Aorta (tissue), 5 donors: ENCODE measurements at regions not wholly inside any gene's neighbourhood (a gene's known extent, or its start where the extent isn't known, plus 50 kb on each side); places are given as distances from the start of the nearest gene placed in this dataset.
"Not testable (repeated sequence)": the region's sequence is repeated elsewhere in the genome, so short reads cannot be mapped to it uniquely, and the experiment has no call there.

Experiments used
- ATAC-seq: fragments of 200-7000 bp; cut with Tn5 transposase; one replicate; pipeline ENCODE4 v1.9.1; 2022; ENCODE audit warnings: moderate library complexity; ENCODE audit not compliant: low FRiP score
- DNase-seq, 2 donors: peaks; one replicate each; pipeline ENCODE4 v3.0.0-alpha.2; 2020
- H3K27ac ChIP-seq, 2 donors: one replicate each; pipeline ENCODE4 v1.5.1; 2013; ENCODE audit warnings: low read length in 2 of 2, mild to moderate bottlenecking in 2 of 2, moderate library complexity in 2 of 2, control low read depth in 1 of 2, inconsistent platforms in 1 of 2, low read depth in 1 of 2
- H3K27me3 ChIP-seq, 2 donors: one replicate each; pipeline ENCODE4 v1.6.1; 2013; ENCODE audit warnings: control low read depth in 1 of 2, low read length in 1 of 2, mild to moderate bottlenecking in 1 of 2, moderate library complexity in 1 of 2; ENCODE audit not compliant: insufficient read depth in 2 of 2, control insufficient read depth in 1 of 2
- H3K36me3 ChIP-seq, 2 donors: one replicate each; pipeline ENCODE4 v1.6.1; 2013; ENCODE audit warnings: control low read depth in 1 of 2, low read length in 1 of 2, mild to moderate bottlenecking in 1 of 2; ENCODE audit not compliant: insufficient read depth in 2 of 2, control insufficient read depth in 1 of 2
- H3K4me1 ChIP-seq, 2 donors: one replicate each; pipeline ENCODE4 v1.6.1; 2013; ENCODE audit warnings: low read length in 2 of 2, control low read depth in 1 of 2, mild to moderate bottlenecking in 1 of 2, moderate library complexity in 1 of 2; ENCODE audit not compliant: insufficient read depth in 2 of 2, control insufficient read depth in 1 of 2
- H3K4me3 ChIP-seq, 2 donors: one replicate each; pipeline ENCODE4 v1.5.1; 2013; ENCODE audit warnings: low read length in 2 of 2, control low read depth in 1 of 2, mild to moderate bottlenecking in 1 of 2
- H3K9me3 ChIP-seq: one replicate; pipeline ENCODE4 v1.6.1; 2013; ENCODE audit warnings: mild to moderate bottlenecking, low read length; ENCODE audit not compliant: control insufficient read depth
- WGBS, 2 donors: extraction: QIAGEN DNeasy Blood & Tissue Kit; methylation state at CpG; one replicate each; pipeline ENCODE4 v1.1.7; 2013; 5-methylcytosine and 5-hydroxymethylcytosine counted together
- intact Hi-C, 2 donors: fragments of 100-400 bp; cut with DNase I; formaldehyde crosslinking; loops; one replicate each; pipeline versions ENCODE4 v1.14.2 to v1.15.0; 2022
- donor health status: healthy with polysubstance abuse.
- donor health status: Bipolar disorder and iron deficiency.
- donor health status: DM: no; HTN: no; CAD: no.
- donor health status: DM: no; HTN: no; CAD: no.
- donor health status: DM: yes; HTN: yes; CAD: no.

DNA sequence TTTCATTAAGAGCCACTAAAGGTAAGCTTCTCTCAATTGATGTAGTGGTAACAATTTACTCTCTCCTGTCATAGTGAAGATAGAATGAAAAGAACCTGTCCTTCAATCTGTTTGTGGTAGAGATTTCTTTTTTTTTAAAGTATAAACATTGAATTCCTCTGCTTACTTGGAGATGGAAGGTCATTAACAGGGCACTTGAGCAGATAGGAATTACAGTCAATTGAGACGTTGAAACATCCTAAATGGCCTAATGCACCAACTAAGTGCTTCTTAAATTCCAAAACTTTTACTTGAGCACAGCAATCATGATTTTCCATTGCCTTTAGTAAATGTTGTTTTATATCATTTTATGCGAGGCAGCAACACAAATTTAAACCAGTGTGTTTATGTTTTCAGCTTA, 241.4 kb downstream of the FOXG1 start:
- Histone ChIP-seq H3K4me3 (no peak overlapping the region), H3K27me3 (no peaks in the 10 kb centered on the region), H3K4me1 (no peaks in the 10 kb centered on the region), H3K27ac (no peak overlapping the region), H3K9me3 (no peaks in the 10 kb centered on the region), H3K36me3 (no peaks in the 10 kb centered on the region)
- DNase-seq = no peak
- intact Hi-C loops = no loop called here
- WGBS, 2 donors = 44 to 61% methylated on average over 2 of the region's 2 CpGs
- no peak for ATAC-seq

DNA sequence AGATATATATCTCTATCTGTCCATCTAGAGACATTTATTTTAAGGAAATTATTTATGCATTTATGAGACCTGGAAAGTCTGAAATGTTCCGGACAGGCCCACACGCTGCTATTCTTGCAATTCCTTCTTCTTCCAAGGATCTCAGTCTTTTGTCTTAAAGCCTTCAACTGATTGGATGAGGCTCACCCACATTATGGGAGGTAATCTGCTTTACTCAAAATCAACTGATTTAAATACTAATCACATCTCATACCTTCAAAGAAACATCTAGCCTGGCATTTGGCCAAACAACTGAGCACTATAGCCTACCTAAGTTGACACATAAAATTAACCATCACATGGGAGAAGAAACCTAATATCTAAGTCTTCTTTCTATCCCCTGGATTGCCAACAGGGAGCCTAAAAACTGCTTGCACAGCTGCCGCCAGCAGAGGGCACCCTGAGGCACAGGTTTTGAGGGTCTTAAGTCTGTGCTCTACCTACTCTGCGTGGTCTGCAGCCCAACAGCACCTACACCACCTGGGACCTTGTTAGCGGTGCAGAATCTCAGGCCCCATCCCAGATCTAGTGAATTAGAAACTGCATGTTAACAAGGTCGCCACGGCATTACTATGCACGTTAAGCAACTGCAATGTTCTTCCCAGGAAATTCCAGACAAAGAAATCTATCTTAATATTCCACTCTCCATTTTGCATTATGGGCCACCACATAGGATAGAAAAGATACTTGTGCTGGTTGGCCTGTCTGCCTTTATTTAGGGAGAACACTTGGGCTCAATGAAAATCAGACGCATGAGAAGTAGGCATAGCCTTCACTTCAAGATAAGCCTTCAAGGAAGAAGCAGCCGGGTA, 249.7 kb downstream of the FOXG1 start:
- no peaks in the 10 kb centered on the region for H3K27me3 ChIP-seq
- H3K36me3 ChIP-seq = no peaks in the 10 kb centered on the region
- H3K4me1 ChIP-seq = no peaks in the 10 kb centered on the region
- WGBS, 2 donors = 28 to 37% methylated on average over 10 of the region's 10 CpGs
- intact Hi-C loops = no loop called here
- no peak overlapping the region for H3K4me3 ChIP-seq
- no peak overlapping the region for H3K27ac ChIP-seq
- no peak for ATAC-seq
- DNase-seq = no peak
- H3K9me3 ChIP-seq = no peaks in the 10 kb centered on the region

DNA sequence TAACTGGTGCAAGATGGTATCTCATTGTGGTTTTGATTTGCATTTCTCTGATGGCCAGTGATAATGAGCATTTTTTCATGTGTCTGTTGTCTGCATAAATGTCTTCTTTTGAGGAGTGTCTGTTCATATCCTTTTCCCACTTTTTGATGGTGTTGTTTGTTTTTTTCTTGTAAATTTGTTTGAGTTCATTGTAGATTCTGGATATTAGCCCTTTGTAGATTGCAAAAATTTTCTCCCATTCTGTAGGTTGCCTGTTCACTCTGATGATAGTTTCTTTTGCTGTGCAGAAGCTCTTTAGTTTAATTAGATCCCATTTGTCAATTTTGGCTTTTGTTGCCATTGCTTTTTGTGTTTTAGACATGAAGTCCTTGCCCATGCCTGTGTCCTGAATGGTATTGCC, 256.9 kb downstream of the FOXG1 start:
- H3K36me3 ChIP-seq, H3K4me1 ChIP-seq, DNase-seq, H3K4me3 ChIP-seq, intact Hi-C loops, H3K27me3 ChIP-seq, H3K27ac ChIP-seq, ATAC-seq, H3K9me3 ChIP-seq: not testable (repeated sequence)

DNA sequence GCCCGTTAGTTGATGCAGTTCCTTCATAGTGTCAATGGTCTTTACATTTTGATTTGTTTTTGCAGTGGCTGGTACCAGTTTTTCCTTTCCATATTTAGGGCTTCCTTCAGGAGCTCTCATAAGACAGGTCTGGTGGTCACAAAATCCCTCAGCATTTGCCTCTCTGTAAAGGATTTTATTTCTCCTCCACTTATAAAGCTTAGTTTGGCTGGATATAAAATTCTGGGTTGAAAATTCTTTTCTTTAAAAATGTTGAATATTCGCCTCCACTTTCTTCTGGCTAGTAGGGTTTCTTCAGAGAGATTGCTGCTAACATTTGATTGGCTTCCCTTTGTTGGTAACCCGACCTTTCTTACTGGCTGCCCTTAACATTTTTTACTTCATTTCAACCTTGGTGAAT, 260.9 kb downstream of the FOXG1 start:
- DNase-seq, H3K4me1 ChIP-seq, ATAC-seq, H3K9me3 ChIP-seq, H3K27me3 ChIP-seq, H3K36me3 ChIP-seq, H3K27ac ChIP-seq, H3K4me3 ChIP-seq, intact Hi-C loops: not testable (repeated sequence)
- 74 to 76% methylated on average over 3 of the region's 3 CpGs for WGBS, 2 donors

DNA sequence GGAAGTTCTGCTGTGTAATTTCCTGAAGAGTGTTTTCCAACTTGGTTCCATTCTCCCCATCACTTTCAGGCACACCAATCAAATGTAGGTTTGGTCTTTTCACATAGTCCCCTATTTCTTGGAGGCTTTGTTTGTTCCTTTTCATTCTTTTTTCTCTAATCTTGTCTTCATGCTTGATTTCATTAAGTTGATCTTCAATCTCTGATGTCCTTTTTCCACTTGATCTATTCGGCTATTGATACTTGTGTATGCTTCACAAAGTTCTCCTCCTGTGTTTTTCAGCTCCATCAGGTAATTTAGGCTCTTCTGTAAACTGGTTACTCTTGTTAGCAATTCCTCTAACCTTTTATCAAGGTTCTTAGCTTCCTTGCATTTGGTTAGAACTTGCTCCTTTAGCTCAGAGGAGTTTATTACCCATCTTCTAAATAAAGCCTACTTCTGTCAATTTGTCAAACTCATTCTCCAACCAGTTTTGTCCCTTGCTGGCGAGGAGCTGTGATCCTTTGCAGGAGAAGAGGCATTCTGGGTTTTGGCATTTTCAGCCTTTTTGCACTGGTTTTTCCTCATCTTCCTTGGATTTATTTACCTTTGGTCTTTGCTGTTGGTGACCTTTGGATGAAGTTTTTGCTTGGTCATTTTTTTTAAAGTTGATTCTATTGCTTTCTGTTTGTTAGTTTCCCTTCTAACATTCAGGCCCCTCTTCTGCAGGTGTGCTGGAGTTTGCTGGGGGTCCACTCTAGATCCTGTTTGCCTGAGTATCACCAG, 261.5 kb downstream of the FOXG1 start:
- H3K27me3 ChIP-seq, H3K9me3 ChIP-seq, H3K36me3 ChIP-seq, H3K27ac ChIP-seq, H3K4me1 ChIP-seq, DNase-seq, intact Hi-C loops, ATAC-seq, H3K4me3 ChIP-seq: not testable (repeated sequence)
- WGBS, 2 donors = 75 to 82% methylated on average over 2 of the region's 2 CpGs

DNA sequence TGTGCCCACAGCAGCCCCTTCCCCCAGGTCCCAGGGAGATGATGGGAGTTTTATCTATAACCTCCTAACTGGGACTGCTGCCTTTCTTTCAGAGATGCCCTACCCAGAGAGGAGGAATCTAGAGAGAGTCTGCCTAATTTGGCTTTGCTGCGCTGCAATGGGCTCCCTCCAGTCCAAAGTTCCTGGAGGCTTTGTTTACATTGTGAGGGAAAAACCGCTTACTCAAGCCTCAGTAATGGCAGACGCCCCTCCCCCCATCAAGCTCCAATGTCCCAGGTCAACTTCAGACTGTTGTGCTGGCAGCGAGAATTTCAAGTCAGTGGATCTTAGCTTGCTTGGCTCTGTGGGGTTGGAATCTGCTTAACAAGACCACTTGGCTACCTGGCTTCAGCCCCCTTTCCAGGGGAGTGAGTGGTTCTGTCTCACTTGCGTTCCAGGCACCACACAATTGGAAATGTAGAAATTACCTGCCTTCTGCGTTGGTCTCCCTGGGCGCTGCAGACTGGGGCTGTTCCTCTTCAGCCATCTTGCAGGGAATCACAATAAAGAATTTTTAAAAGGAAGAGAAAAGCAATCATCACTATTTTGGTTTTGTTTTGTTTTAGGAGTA, 262.5 kb downstream of the FOXG1 start:
- intact Hi-C loops = no loop called here
- no peak for DNase-seq
- Histone ChIP-seq H3K4me1 (no peaks in the 10 kb centered on the region), H3K9me3 (no peaks in the 10 kb centered on the region), H3K27ac (no peak overlapping the region), H3K36me3 (no peaks in the 10 kb centered on the region), H3K4me3 (no peak overlapping the region), H3K27me3 (no peaks in the 10 kb centered on the region)
- WGBS, 2 donors = 41 to 47% methylated on average over 7 of the region's 7 CpGs
- ATAC-seq = no peak

DNA sequence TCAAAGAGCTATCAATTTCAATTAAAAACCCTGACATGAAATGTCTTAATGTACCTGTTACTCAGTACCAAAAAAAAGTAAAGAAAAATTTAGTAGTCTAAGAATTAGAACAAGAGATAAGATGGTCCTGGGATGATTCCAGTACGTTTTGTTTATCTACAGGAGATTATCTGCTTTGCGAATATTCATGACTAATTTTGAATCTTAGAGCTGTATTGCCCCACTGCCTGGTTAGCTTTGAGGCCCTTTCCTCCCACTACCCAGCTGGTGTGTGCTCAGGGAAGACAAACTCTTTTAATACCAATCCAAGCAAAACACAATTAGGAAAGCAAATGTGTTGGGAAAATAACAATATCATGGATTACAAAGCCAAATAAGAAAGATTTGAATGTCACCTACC, 263.5 kb downstream of the FOXG1 start:
- WGBS, 2 donors = 60 to 70% methylated on average over 2 of the region's 2 CpGs
- Histone ChIP-seq H3K9me3 (no peaks in the 10 kb centered on the region), H3K27me3 (no peaks in the 10 kb centered on the region), H3K4me3 (no peak overlapping the region), H3K36me3 (no peaks in the 10 kb centered on the region), H3K27ac (no peak overlapping the region), H3K4me1 (no peaks in the 10 kb centered on the region)
- no peak for ATAC-seq
- intact Hi-C loops = no loop called here
- no peak for DNase-seq

DNA sequence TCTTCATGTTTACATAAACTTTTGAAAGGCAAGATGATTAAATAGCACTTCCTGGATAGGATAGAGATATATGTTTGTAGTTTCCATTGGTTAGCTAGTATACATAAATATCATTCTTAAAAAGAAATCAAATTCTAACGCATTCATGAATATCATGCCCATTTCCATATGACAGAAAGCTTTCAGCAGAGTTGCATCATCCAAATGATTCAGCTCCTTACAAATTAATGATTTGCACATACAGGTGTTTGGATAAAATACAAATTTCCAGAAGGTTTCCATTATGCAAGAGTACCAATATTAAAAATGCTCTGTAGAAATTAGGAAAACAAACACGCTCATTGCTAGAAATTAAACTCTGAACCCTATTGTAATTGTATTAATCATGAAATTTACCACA, 264.4 kb downstream of the FOXG1 start:
- Histone ChIP-seq H3K36me3 (no peaks in the 10 kb centered on the region), H3K27me3 (no peaks in the 10 kb centered on the region), H3K27ac (no peak overlapping the region), H3K9me3 (no peaks in the 10 kb centered on the region), H3K4me1 (no peaks in the 10 kb centered on the region), H3K4me3 (no peak overlapping the region)
- 91 to 93% methylated on average over 2 of the region's 2 CpGs for WGBS, 2 donors
- ATAC-seq = no peak
- no peak for DNase-seq
- intact Hi-C loops = no loop called here
